GM19240 (cell line): ENCODE measurements at regions not wholly inside any gene's neighbourhood (a gene's known extent, or its start where the extent isn't known, plus 50 kb on each side); places are given as distances from the start of the nearest gene placed in this dataset.
"Not testable (repeated sequence)": the region's sequence is repeated elsewhere in the genome, so short reads cannot be mapped to it uniquely, and the experiment has no call there.

Experiments
- DNase-seq: peaks from one replicate; pipeline ENCODE4 v3.0.0; 2011; ENCODE audit warnings: low spot score; ENCODE audit not compliant: insufficient read length

- no peak for DNase-seq
These were observed 160.4 kb upstream of the SSTR1 start for GRCh38 chr14:38047195-38047902.

DNA sequence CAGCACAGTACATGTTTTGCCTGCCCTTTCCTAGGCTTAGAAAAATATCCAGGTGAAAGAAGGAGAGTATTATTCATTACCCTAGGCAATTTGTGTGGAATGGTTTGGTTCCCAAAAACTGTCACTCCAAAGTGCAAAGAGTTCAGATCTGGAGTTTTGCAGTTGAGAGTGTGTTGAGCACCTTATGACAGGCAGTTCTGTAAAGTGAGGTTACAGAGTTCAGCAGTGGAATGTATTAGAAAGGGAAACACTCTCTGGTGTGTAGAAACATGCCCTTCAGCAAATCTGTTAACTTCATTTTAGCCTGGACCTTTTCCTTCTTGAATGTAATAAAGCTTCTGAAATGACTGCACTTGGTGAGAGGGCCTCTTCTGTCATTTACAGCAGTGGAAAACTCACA is 154.0 kb upstream of the SSTR1 start:
- no peak for DNase-seq

GRCh38 chr14:38056270-38056669 is 151.4 kb upstream of the SSTR1 start:
- DNase-seq, result no peak

- DNase-seq, result not testable (repeated sequence)
These were observed 145.5 kb upstream of the SSTR1 start for GRCh38 chr14:38062223-38062622.

DNA sequence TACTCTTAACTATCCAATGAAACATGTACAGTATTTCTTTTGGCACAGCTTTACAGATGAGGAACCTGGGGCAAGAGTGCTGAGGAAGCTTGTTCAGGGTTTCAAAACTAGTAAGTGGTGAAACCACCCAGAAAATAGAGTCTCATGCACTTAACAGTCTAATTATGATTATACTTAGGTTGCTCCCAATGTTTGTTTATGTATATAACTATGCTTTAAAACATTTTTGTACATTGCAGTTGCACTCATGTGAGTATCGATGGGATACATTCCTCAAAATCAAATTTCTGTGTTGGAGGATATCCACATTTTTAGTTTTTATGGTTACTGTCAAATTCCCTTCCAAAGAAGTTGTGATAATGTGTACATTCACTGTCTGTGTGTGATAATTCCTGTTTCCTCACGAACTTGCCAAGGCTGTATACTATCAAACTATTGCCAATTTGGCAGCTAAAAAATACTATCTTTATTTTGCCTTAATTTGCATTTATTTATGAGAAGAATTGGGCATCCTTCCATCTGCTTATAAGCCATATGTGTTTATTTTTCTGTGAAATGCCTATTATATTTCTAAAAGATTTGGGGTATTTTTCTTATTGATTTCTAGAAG is 143.9 kb upstream of the SSTR1 start:
- DNase-seq, result no peak

DNA sequence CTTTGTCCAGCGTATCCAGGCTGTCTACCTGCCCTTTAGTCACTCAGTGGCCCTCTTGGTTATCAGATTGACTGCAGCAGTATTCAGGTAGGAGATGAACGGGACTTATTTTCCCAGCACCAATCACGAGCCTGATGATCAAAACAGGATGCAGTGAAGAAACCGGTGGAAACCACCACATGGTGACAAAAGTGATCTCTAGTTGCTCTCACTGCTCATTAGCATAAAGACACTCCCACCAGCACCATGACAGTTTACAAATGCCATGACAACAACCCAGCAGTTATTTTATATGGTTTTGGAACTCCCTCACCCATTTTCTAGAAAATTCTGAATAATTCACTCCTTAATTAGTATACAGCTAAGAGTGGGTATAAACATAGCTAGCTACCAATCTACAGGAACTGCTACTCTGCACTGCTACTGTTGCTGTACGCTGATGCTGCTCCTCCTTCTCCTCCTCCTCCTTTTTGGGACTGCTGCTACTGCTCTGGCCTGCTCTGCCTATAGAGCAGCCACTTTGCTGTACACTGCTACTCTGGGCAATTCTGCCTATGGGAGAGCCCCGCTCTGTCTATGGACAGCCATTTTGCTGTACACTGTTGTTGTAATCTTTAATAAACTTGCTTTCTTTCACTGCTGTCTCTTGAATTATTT is 142.5 kb upstream of the SSTR1 start:
- no peak for DNase-seq

- no peak for DNase-seq
These were observed 137.6 kb upstream of the SSTR1 start for GRCh38 chr14:38070061-38070588.

- no peak for DNase-seq
These were observed 134.1 kb upstream of the SSTR1 start for GRCh38 chr14:38073641-38074040.

- DNase-seq, result no peak
These were observed 133.6 kb upstream of the SSTR1 start for GRCh38 chr14:38074081-38074480.

GRCh38 chr14:38074754-38075153 is 132.9 kb upstream of the SSTR1 start:
- no peak for DNase-seq

GRCh38 chr14:38078393-38078792 is 129.3 kb upstream of the SSTR1 start:
- no peak for DNase-seq

- DNase-seq, result no peak
These were observed 128.4 kb upstream of the SSTR1 start for GRCh38 chr14:38079268-38079667.

- DNase-seq, result no peak
These were observed 127.8 kb upstream of the SSTR1 start for GRCh38 chr14:38079886-38080285.

- DNase-seq, result no peak
These were observed 127.0 kb upstream of the SSTR1 start for GRCh38 chr14:38080696-38081095.

- DNase-seq, result no peak
These were observed 124.7 kb upstream of the SSTR1 start for GRCh38 chr14:38083039-38083438.

DNA sequence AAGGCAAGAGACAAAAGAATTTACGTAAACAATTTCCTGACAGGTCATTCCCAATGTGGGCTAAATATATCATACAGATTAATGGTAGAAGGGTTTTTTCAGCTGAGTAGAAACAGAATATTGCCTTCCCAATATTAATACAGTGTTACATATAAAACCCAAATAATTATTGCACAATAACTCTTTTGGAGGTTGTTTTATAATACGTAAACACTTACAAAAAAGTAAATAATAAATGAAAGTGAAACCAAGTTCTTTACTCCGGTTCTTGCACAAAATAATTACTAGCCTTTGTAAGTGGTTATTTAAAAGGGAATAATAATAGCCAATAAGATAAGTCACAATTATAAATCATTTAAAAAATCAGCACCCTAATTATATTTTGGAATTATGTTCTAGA is 118.6 kb upstream of the SSTR1 start:
- no peak for DNase-seq

- DNase-seq, result no peak
These were observed 117.2 kb upstream of the SSTR1 start for GRCh38 chr14:38090506-38090905.

- DNase-seq, result no peak
These were observed 109.4 kb upstream of the SSTR1 start for GRCh38 chr14:38098074-38098836.

DNA sequence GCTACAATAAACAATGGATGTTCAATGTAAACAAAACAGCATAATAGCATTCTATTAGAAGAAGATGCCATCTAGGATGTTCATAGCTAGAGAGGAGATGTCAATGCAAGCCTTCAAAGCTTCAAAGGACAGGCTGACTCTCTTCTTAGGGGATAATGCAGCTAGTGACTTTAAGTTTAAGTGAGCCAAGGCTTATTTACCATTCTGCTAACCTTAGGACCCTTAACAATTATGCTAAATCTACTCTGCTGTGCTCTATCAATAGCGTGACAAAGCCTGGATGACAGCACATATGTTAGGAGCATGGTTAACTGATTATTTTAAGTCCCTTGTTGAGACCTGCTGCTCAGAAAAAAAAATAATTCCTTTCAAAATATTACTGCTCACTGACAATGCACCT is 106.0 kb upstream of the SSTR1 start:
- DNase-seq, result no peak

DNA sequence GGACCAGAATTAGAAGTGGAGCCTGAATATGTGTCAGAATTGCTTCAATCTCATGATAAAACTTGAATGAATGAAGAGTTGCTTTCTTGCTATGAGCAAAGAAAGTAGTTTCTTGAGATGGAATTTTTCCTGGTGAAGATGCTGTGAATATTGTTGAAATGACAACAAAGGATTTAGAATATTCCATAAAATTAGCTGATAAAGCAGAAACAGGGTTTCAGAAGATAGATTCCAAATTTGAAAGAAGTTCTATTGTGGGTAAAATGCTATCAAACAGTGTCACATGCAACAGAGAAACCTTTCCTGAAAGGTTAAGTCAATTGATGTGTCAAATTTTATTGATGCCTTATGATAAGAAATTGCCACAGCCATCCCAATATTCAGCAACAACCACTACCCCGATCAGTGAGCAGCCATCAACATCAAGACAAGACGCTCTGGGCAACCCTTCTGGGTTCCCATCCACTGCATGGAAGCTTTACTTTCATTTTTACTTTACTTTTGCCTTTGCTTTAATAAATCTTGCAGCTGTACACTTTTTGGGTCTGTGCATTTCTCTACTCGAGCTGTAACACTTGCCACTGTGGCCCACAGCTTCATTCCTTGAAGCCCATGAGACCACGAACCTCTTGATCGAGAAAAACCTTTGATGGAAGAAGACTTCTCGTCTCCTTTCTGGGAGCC is 104.0 kb upstream of the SSTR1 start:
- DNase-seq, result no peak

- DNase-seq, result no peak
These were observed 102.5 kb upstream of the SSTR1 start for GRCh38 chr14:38105106-38105702.
